ENCODE measurements at regions not wholly inside any gene's neighbourhood (a gene's known extent, or its start where the extent isn't known, plus 50 kb on each side); places are given as distances from the start of the nearest gene placed in this dataset.

GRCh38 chr11:122210367-122210997, 94.5 kb upstream of the BLID start:
- H3K4me1 ChIP-seq (ENCODE audit: control insufficient read depth in 1 of 2, insufficient read depth in 2 of 2, low read length in 2 of 2) = peaks cover 3 to 4% of the 10 kb centered on the region in 2 donors
- no peak overlapping the region for H3K27ac ChIP-seq (ENCODE audit: low read depth, low read length)
- no peak overlapping the region for H3K4me3 ChIP-seq (ENCODE audit: low read depth in 1 of 2, low read length in 2 of 2)

DNA sequence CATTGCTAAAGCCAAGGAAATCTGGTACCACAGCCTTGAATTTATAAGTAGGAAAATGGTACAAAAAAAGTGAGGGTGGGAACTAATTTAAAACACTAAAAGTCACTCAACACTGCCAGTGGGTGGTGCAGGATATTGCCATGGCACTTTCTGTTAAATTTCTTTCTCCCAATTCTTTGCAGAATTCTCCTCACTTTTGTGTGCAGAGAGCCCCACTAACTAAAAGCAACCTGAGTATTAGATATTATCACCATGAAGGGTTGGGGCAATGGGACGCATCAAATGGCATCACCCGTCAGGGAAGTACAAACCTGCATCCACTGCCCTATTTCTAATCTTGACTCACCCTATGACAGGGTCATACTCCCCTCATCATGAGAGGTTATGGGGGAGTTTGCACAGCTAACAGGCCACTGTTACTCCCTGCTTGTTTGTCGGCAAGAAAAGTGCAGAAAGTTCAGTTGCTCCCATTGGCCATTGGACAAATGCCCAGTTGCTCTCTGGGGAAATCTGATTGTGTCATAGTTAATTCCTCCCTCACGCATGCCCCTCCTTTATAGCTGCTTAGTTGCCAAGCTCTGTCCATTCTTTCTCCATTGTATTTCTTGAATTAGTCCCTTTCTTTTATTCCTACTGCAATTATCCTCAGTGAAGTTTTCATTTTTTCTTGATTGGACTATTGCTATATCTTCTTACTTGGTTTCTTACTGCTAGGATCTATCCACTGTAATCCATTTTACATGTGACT, 93.8 kb upstream of the BLID start:
- peaks cover 3 to 4% of the 10 kb centered on the region in 2 donors for H3K4me1 ChIP-seq (ENCODE audit: control insufficient read depth in 1 of 2, insufficient read depth in 2 of 2, low read length in 2 of 2)
- H3K27me3 ChIP-seq (ENCODE audit: control insufficient read depth in 1 of 2, insufficient read depth in 2 of 2, low read length in 2 of 2) = peaks cover 0 to 4% of the 10 kb centered on the region in 2 donors
- H3K27ac ChIP-seq (ENCODE audit: low read depth, low read length) = no peak overlapping the region
- no peak overlapping the region for H3K4me3 ChIP-seq (ENCODE audit: low read depth in 1 of 2, low read length in 2 of 2)
- no peaks in the 10 kb centered on the region for H3K9me3 ChIP-seq (ENCODE audit: control insufficient read depth in 1 of 2, low read length in 2 of 2)
- H3K36me3 ChIP-seq (ENCODE audit: control insufficient read depth in 1 of 2, insufficient read depth in 2 of 2, low read length in 2 of 2) = no peaks in the 10 kb centered on the region
- no peak overlapping the region for H3K9ac ChIP-seq (ENCODE audit: low read depth in 1 of 2, low read length in 2 of 2)

More at GRCh38 chr11:122210367-122210997, 94.5 kb upstream of the BLID start:
- no peaks in the 10 kb centered on the region for H3K9me3 ChIP-seq (ENCODE audit: control insufficient read depth in 1 of 2, low read length in 2 of 2)
- H3K27me3 ChIP-seq (ENCODE audit: control insufficient read depth in 1 of 2, insufficient read depth in 2 of 2, low read length in 2 of 2) = peaks cover 0 to 4% of the 10 kb centered on the region in 2 donors
- no peaks in the 10 kb centered on the region for H3K36me3 ChIP-seq (ENCODE audit: control insufficient read depth in 1 of 2, insufficient read depth in 2 of 2, low read length in 2 of 2)
- no peak overlapping the region for H3K9ac ChIP-seq (ENCODE audit: low read depth in 1 of 2, low read length in 2 of 2)

- Histone ChIP-seq H3K27me3 (ENCODE audit: control insufficient read depth in 1 of 2, insufficient read depth in 2 of 2, low read length in 2 of 2) (peaks cover 4 to 6% of the 10 kb centered on the region in 2 donors), H3K4me3 (ENCODE audit: low read depth in 1 of 2, low read length in 2 of 2) (no peak overlapping the region), H3K9ac (ENCODE audit: low read depth in 1 of 2, low read length in 2 of 2) (no peak overlapping the region), H3K36me3 (ENCODE audit: control insufficient read depth in 1 of 2, insufficient read depth in 2 of 2, low read length in 2 of 2) (no peaks in the 10 kb centered on the region), H3K27ac (ENCODE audit: low read depth, low read length) (no peak overlapping the region), H3K4me1 (ENCODE audit: control insufficient read depth in 1 of 2, insufficient read depth in 2 of 2, low read length in 2 of 2) (peaks cover 4 to 7% of the 10 kb centered on the region in 2 donors), H3K9me3 (ENCODE audit: control insufficient read depth in 1 of 2, low read length in 2 of 2) (no peaks in the 10 kb centered on the region)
Measured at GRCh38 chr11:122207921-122208764, 92.1 kb upstream of the BLID start.

DNA sequence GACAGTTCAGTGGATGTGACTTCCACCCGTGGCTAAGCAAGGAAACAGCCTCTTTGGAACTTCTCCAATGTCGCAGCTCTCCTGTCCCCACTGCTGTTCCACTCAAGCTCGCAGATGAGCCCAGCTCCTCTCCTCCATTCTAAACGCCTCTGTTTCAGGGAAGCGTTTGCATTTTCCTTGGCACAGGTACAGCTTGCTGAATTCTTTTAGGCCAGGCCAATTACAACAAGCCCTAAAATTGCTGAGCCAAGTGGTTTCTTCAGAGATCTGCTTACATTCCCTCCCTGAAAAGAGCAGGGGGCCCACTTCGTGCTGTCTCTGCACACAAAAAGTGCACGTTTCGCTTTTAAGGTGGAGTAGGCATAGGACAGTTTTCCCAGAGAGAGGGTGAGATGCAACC, 91.5 kb upstream of the BLID start:
- Histone ChIP-seq H3K27me3 (ENCODE audit: control insufficient read depth in 1 of 2, insufficient read depth in 2 of 2, low read length in 2 of 2) (peaks cover 4 to 9% of the 10 kb centered on the region in 2 donors), H3K9ac (ENCODE audit: low read depth in 1 of 2, low read length in 2 of 2) (no peak overlapping the region), H3K36me3 (ENCODE audit: control insufficient read depth in 1 of 2, insufficient read depth in 2 of 2, low read length in 2 of 2) (no peaks in the 10 kb centered on the region), H3K4me1 (ENCODE audit: control insufficient read depth in 1 of 2, insufficient read depth in 2 of 2, low read length in 2 of 2) (peaks cover 10 to 13% of the 10 kb centered on the region in 2 donors), H3K27ac (ENCODE audit: low read depth, low read length) (no peak overlapping the region), H3K4me3 (ENCODE audit: low read depth in 1 of 2, low read length in 2 of 2) (no peak overlapping the region), H3K9me3 (ENCODE audit: control insufficient read depth in 1 of 2, low read length in 2 of 2) (no peaks in the 10 kb centered on the region)

- H3K9me3 ChIP-seq (ENCODE audit: control insufficient read depth in 1 of 2, low read length in 2 of 2) = no peaks in the 10 kb centered on the region
- no peaks in the 10 kb centered on the region for H3K36me3 ChIP-seq (ENCODE audit: control insufficient read depth in 1 of 2, insufficient read depth in 2 of 2, low read length in 2 of 2)
- no peak overlapping the region for H3K4me3 ChIP-seq (ENCODE audit: low read depth in 1 of 2, low read length in 2 of 2)
- H3K9ac ChIP-seq (ENCODE audit: low read depth in 1 of 2, low read length in 2 of 2) = no peak overlapping the region
- peaks cover 13 to 18% of the 10 kb centered on the region in 2 donors for H3K4me1 ChIP-seq (ENCODE audit: control insufficient read depth in 1 of 2, insufficient read depth in 2 of 2, low read length in 2 of 2)
- H3K27ac ChIP-seq (ENCODE audit: low read depth, low read length) = no peak overlapping the region
- H3K27me3 ChIP-seq (ENCODE audit: control insufficient read depth in 1 of 2, insufficient read depth in 2 of 2, low read length in 2 of 2) = peaks cover 4 to 10% of the 10 kb centered on the region in 2 donors
Measured at GRCh38 chr11:122205036-122205435, 89.0 kb upstream of the BLID start.

- H3K27me3 ChIP-seq (ENCODE audit: control insufficient read depth in 1 of 2, insufficient read depth in 2 of 2, low read length in 2 of 2) = peaks cover 4 to 10% of the 10 kb centered on the region in 2 donors
- H3K4me1 ChIP-seq (ENCODE audit: control insufficient read depth in 1 of 2, insufficient read depth in 2 of 2, low read length in 2 of 2) = peaks cover 13 to 18% of the 10 kb centered on the region in 2 donors
- no peaks in the 10 kb centered on the region for H3K9me3 ChIP-seq (ENCODE audit: control insufficient read depth in 1 of 2, low read length in 2 of 2)
- H3K36me3 ChIP-seq (ENCODE audit: control insufficient read depth in 1 of 2, insufficient read depth in 2 of 2, low read length in 2 of 2) = no peaks in the 10 kb centered on the region
- H3K27ac ChIP-seq (ENCODE audit: low read depth, low read length) = no peak overlapping the region
- H3K9ac ChIP-seq (ENCODE audit: low read depth in 1 of 2, low read length in 2 of 2) = no peak overlapping the region
- H3K4me3 ChIP-seq (ENCODE audit: low read depth in 1 of 2, low read length in 2 of 2) = no peak overlapping the region
Measured at GRCh38 chr11:122204206-122204605, 88.2 kb upstream of the BLID start.

GRCh38 chr11:122202951-122203456, 87.0 kb upstream of the BLID start:
- Histone ChIP-seq H3K9ac (ENCODE audit: low read depth in 1 of 2, low read length in 2 of 2) (no peak overlapping the region), H3K27me3 (ENCODE audit: control insufficient read depth in 1 of 2, insufficient read depth in 2 of 2, low read length in 2 of 2) (peaks cover 4 to 10% of the 10 kb centered on the region in 2 donors), H3K9me3 (ENCODE audit: control insufficient read depth in 1 of 2, low read length in 2 of 2) (no peaks in the 10 kb centered on the region), H3K4me1 (ENCODE audit: control insufficient read depth in 1 of 2, insufficient read depth in 2 of 2, low read length in 2 of 2) (peaks cover 13 to 18% of the 10 kb centered on the region in 2 donors), H3K36me3 (ENCODE audit: control insufficient read depth in 1 of 2, insufficient read depth in 2 of 2, low read length in 2 of 2) (no peaks in the 10 kb centered on the region), H3K4me3 (ENCODE audit: low read depth in 1 of 2, low read length in 2 of 2) (peak overlapping the region; percentile 53 to 66), H3K27ac (ENCODE audit: low read depth, low read length) (no peak overlapping the region)

DNA sequence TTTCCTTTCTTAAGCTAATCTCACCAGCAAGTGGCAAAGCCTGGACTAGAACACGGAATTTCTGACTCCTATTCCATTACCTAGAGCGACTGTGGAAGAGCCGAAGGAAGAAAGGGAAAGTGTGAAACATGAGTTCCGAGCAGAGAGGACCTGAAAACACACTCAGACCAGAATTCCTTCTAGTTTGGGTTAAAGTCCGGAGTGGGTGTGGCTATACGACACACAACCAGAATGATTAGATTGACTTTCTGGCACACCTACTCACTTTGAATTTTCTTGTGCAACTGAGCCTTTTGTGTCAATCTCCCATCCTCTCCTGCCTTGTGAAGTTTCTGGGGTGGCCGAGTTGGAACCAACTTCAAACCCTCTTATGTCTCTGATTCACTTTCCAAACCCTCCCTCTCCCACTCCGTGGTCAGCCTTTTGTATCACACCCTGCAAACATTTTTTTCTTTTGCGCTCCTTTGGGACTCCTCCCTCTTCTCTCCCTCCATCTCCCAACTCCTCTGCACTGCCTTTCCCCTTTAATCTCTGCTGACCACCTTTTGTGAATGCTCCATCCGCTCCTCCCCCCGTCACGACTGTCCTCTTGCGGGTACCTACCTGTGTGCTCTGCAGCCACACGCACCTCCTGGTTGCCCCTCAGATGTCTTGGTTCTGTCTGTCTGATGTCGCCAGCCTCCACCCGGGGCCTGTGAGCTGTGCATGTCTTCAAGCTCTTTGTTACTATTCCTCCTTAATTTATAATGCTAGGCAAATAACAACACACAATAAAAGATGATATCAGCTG, 86.3 kb upstream of the BLID start:
- Histone ChIP-seq H3K27me3 (ENCODE audit: control insufficient read depth in 1 of 2, insufficient read depth in 2 of 2, low read length in 2 of 2) (peaks cover 4 to 10% of the 10 kb centered on the region in 2 donors), H3K4me1 (ENCODE audit: control insufficient read depth in 1 of 2, insufficient read depth in 2 of 2, low read length in 2 of 2) (peaks cover 10 to 17% of the 10 kb centered on the region in 2 donors), H3K9ac (ENCODE audit: low read depth in 1 of 2, low read length in 2 of 2) (peak overlapping the region; percentile 4 to 21), H3K4me3 (ENCODE audit: low read depth in 1 of 2, low read length in 2 of 2) (peak overlapping the region; percentile 53 to 66), H3K36me3 (ENCODE audit: control insufficient read depth in 1 of 2, insufficient read depth in 2 of 2, low read length in 2 of 2) (no peaks in the 10 kb centered on the region), H3K9me3 (ENCODE audit: control insufficient read depth in 1 of 2, low read length in 2 of 2) (no peaks in the 10 kb centered on the region), H3K27ac (ENCODE audit: low read depth, low read length) (peak overlapping the region; percentile 17)

GRCh38 chr11:122201106-122201505, 85.1 kb upstream of the BLID start:
- H3K4me1 ChIP-seq (ENCODE audit: control insufficient read depth in 1 of 2, insufficient read depth in 2 of 2, low read length in 2 of 2) = peaks cover 10 to 18% of the 10 kb centered on the region in 2 donors
- no peaks in the 10 kb centered on the region for H3K36me3 ChIP-seq (ENCODE audit: control insufficient read depth in 1 of 2, insufficient read depth in 2 of 2, low read length in 2 of 2)
- H3K4me3 ChIP-seq (ENCODE audit: low read depth in 1 of 2, low read length in 2 of 2) = no peak overlapping the region
- no peak overlapping the region for H3K27ac ChIP-seq (ENCODE audit: low read depth, low read length)
- peaks cover 4 to 10% of the 10 kb centered on the region in 2 donors for H3K27me3 ChIP-seq (ENCODE audit: control insufficient read depth in 1 of 2, insufficient read depth in 2 of 2, low read length in 2 of 2)
- H3K9me3 ChIP-seq (ENCODE audit: control insufficient read depth in 1 of 2, low read length in 2 of 2) = no peaks in the 10 kb centered on the region
- no peak overlapping the region for H3K9ac ChIP-seq (ENCODE audit: low read depth in 1 of 2, low read length in 2 of 2)
